ENCODE measurements at regions not wholly inside any gene's neighbourhood (a gene's known extent, or its start where the extent isn't known, plus 50 kb on each side); places are given as distances from the start of the nearest gene placed in this dataset.

- no peaks in the 10 kb centered on the region for H3K27me3 ChIP-seq
- TF ChIP-seq POLR2A (IDR thresholded peaks at IDR 0.05) (no peak), CTCF (IDR thresholded peaks at IDR 0.05) (no peak), EP300 (IDR thresholded peaks at IDR 0.05) (no peak)
- no peaks in the 10 kb centered on the region for H3K4me1 ChIP-seq
- no peak for DNase-seq (ENCODE audit: low spot score in 2 of 2)
- H3K9me3 ChIP-seq, result no peaks in the 10 kb centered on the region
- no peaks in the 10 kb centered on the region for H3K36me3 ChIP-seq
- WGBS, 2 donors, result 79 to 84% methylated on average over 2 of the region's 2 CpGs
- H3K27ac ChIP-seq, result no peak overlapping the region
- H3K4me3 ChIP-seq, result no peak overlapping the region
These were observed 818.1 kb downstream of the SLC4A3 start for GRCh38 chr2:220445429-220446105.

GRCh38 chr2:220446106-220446712 is 818.8 kb downstream of the SLC4A3 start:
- Histone ChIP-seq H3K4me1 (no peaks in the 10 kb centered on the region), H3K27ac (no peak overlapping the region), H3K27me3 (no peaks in the 10 kb centered on the region), H3K4me3 (no peak overlapping the region), H3K36me3 (no peaks in the 10 kb centered on the region), H3K9me3 (no peaks in the 10 kb centered on the region)
- 91% methylated on average over 7 to 8 of the region's 8 CpGs for WGBS, 2 donors
- no peak for TF ChIP-seq CTCF (IDR thresholded peaks at IDR 0.05)
- TF ChIP-seq POLR2A (IDR thresholded peaks at IDR 0.05), result no peak
- no peak for TF ChIP-seq EP300 (IDR thresholded peaks at IDR 0.05)
- DNase-seq (ENCODE audit: low spot score in 2 of 2), result no peak

- Histone ChIP-seq H3K36me3 (no peaks in the 10 kb centered on the region), H3K4me1 (no peaks in the 10 kb centered on the region), H3K27me3 (no peaks in the 10 kb centered on the region), H3K27ac (no peak overlapping the region), H3K9me3 (no peaks in the 10 kb centered on the region), H3K4me3 (no peak overlapping the region)
- WGBS, 2 donors, result 78 to 82% methylated on average over 2 of the region's 2 CpGs
- DNase-seq (ENCODE audit: low spot score in 2 of 2), result no peak
- no peak for TF ChIP-seq CTCF (IDR thresholded peaks at IDR 0.05)
- no peak for TF ChIP-seq EP300 (IDR thresholded peaks at IDR 0.05)
- no peak for TF ChIP-seq POLR2A (IDR thresholded peaks at IDR 0.05)
These were observed 823.4 kb downstream of the SLC4A3 start for GRCh38 chr2:220450846-220451245.

- Histone ChIP-seq H3K36me3 (no peaks in the 10 kb centered on the region), H3K27ac (no peak overlapping the region), H3K4me1 (no peaks in the 10 kb centered on the region), H3K27me3 (no peaks in the 10 kb centered on the region), H3K4me3 (no peak overlapping the region), H3K9me3 (no peaks in the 10 kb centered on the region)
- no peak for TF ChIP-seq CTCF (IDR thresholded peaks at IDR 0.05)
- no peak for TF ChIP-seq EP300 (IDR thresholded peaks at IDR 0.05)
- no peak for TF ChIP-seq POLR2A (IDR thresholded peaks at IDR 0.05)
- no peak for DNase-seq (ENCODE audit: low spot score in 2 of 2)
- WGBS, 2 donors, result 77 to 88% methylated on average over 3 of the region's 3 CpGs
These were observed 824.0 kb downstream of the SLC4A3 start for GRCh38 chr2:220451438-220451837.

GRCh38 chr2:220452561-220452960 is 825.1 kb downstream of the SLC4A3 start:
- no peaks in the 10 kb centered on the region for H3K9me3 ChIP-seq
- TF ChIP-seq CTCF (IDR thresholded peaks at IDR 0.05) (no peak), EP300 (IDR thresholded peaks at IDR 0.05) (no peak), POLR2A (IDR thresholded peaks at IDR 0.05) (no peak)
- no peak for DNase-seq (ENCODE audit: low spot score in 2 of 2)
- H3K27me3 ChIP-seq, result no peaks in the 10 kb centered on the region
- H3K4me1 ChIP-seq, result no peaks in the 10 kb centered on the region
- WGBS, 2 donors, result 48 to 55% methylated on average over 2 of the region's 2 CpGs
- H3K36me3 ChIP-seq, result no peaks in the 10 kb centered on the region
- no peak overlapping the region for H3K4me3 ChIP-seq
- no peak overlapping the region for H3K27ac ChIP-seq
